GM18502 (cell line): ENCODE measurements at regions not wholly inside any gene's neighbourhood (a gene's known extent, or its start where the extent isn't known, plus 50 kb on each side); places are given as distances from the start of the nearest gene placed in this dataset.

Source experiments
- ATAC-seq: cut with Tn5 transposase; IDR thresholded peaks from one replicate; pipeline ENCODE4 v1.9.1; 2021; ENCODE audit warnings: mild to moderate bottlenecking; ENCODE audit not compliant: unreplicated experiment, poor library complexity

DNA sequence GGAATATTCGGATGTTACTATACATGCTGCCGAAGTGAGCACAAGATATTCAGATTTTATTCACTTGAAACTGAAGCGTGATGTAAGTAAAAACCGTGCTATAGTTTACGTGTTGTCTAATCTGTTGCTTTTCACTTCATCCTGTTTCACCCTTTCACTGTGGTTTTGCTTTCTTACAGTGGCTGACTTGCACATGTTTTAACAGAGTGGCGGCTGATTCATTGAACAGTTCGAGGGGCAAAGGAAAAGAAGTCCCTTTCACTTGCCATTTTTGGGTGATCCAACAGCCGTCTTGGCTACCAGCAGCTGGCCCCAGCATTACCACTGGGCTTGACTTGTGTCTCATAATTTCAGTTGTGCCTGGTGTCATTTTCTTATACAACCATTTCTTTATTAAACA is 134.0 kb downstream of the IRX1 start:
- ATAC-seq: no peak

DNA sequence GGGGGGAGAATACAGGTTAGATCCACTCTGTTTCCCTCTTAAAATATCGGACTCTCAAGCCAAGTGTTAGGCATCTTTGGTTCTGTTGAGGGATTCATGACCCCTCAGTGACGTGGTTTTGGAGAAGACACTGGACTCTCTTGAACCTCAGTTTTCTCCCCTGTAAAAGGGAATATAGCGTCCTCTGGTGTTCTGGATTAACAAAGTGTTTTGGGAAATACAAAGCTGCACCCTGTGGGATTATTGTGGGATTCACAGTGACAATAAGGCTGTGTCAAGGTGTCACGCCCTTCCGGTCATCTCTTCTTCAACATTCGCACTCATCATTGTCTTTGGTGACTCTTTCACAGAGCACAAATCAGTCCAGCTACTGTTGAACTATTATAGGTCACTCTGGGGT is 139.0 kb downstream of the IRX1 start:
- ATAC-seq: no peak

DNA sequence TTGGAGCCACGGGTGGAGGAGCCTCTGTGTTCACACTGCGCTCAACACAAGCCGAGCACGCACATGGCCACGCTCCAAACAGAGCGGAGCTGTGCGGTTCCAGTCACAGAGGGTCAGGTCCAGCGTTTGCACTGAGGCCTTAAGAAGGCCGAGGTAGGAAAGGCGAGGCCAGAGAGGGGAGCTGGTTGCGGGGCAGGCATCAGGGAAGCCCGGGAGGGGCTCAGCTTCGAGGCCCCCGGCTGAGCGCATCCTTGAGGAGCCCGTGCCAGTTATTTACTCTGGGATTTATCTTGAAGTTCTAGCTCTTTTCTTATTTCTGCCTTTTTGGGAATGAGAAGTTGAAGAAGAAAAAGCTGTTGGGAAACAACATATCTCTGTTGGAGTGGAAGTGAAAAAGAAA is 140.8 kb downstream of the IRX1 start:
- ATAC-seq: no peak

DNA sequence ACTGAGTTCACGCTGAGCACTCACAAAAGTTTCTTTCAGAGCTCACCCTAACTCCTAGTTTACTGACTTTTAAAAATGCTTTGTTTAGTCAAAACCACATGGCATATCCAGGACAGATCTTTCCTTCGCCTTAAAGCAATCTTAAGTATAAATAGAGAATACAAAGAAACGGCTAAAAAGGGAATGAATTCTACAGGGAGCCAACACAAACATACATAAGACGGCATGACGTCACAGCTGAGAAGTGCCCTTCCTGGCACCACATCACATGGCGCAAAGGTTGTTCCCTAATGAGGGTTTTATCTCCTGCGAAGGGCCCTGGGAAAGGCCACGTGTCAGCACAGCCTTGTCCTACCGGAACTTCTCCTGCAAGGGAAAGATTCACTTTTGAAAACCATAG is 141.3 kb downstream of the IRX1 start:
- no peak for ATAC-seq

DNA sequence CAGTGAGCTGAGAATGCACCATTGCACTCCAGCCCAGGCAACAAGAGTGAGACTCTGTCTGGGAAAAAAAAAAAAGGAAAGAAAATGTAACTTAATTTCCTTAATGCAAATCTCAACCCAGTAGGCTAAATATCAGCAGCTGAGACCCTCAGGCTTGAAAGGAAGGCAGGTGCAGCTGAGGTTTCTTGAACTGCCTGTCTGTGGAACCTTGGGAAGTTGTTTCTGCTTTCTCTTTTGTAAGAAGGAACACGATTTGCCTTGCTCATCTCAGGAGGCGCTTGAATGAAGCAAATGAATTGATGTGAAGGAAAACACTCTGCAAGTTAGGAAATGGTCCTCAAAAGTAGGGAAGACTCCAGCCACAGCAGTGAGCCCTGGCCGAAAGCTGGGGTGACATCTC is 143.3 kb downstream of the IRX1 start:
- ATAC-seq: no peak

DNA sequence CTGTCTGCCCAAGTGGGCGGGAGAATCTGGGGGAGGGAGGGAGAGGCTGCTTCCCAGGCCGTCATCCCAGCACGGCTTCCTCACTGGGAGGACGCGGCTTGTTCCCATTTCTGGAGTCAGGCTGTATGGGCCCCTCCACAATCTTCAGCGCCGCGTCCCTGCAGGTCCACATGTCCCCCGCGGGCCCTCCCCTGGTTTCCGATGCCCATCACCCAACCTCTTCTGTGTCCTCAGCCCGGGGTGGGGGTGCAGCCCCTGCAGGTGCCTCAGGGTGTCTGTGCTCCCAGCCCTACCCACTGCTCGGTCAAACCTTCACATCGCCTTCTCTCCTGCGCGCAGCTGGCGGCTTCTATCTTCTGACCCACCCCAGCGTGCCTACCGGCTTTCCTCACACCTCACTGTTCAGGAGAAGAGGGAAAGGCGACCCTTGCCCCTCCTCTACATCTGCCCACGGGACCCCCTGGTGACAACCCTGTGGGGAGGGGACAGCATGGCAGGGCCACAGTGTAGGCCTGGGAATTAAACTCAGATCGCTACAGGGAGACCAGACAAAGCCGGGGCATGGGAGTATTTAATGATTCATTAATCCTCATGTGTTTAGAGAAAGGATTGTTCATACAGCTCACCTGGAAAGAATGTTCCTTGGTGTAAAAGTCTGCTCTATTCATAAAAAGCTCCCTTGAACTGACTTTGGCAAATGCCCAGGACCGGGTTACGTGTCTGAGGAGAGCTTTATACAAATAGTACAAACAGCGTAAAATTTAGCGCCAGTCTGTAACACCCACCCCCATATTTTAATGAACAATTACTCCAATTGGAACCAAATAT is 145.1 kb downstream of the IRX1 start:
- ATAC-seq: no peak

DNA sequence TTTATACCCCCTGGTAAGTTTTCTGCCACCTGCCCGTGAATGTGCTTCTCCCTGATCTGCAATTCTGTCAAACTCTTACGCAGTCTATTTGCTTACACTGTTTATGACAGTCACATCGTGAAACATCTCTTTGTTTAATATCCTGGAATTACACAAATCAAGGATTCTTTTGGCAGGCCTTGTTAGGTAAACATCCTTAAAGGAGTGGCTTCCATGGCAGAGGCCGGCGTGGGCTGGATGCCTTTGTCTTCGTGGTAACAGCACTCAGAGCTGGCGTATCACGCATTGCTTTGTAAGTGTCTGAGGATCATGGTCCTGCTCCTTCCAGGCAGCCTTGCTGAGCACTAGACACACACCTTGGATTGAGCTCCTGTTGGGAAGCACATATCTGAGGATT is 145.7 kb downstream of the IRX1 start:
- ATAC-seq: no peak

DNA sequence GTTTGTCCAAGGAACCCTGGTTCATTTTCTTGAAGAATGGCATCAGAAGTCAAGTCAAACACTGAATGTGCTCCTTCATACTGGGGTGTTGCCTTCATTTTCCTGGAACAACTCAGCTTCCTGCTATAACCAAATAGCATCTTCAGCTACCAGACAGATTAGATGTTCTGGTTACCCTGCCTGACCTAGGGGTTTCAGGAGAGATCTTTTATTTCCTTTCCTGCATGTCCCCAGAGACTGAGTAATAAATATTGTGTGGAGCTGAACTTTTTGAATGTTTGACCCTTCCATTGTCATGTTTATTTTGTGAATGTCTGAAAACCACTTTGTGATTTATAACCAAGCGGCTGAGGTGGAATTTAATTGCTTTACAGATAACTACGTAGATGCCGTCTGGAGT is 147.1 kb downstream of the IRX1 start:
- no peak for ATAC-seq

DNA sequence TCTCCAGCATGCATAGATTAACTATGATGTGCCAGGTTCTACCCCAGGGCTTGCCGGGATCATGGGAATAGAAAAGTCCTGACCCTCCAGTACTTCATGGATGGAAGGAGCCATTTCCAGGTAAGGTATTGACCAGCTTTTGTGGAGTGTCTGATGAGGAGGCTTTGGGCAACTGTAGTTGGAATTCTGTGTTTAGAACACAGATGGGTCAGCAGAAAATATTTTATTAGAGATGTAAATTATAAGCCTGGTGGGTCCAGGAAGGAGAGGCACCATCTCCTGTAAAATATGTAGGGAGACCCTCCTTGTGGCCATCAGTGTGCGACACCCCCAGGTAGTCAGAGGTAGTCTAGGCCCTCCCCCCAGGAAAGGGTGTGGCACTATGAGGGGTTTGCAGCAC is 156.2 kb downstream of the IRX1 start:
- no peak for ATAC-seq

DNA sequence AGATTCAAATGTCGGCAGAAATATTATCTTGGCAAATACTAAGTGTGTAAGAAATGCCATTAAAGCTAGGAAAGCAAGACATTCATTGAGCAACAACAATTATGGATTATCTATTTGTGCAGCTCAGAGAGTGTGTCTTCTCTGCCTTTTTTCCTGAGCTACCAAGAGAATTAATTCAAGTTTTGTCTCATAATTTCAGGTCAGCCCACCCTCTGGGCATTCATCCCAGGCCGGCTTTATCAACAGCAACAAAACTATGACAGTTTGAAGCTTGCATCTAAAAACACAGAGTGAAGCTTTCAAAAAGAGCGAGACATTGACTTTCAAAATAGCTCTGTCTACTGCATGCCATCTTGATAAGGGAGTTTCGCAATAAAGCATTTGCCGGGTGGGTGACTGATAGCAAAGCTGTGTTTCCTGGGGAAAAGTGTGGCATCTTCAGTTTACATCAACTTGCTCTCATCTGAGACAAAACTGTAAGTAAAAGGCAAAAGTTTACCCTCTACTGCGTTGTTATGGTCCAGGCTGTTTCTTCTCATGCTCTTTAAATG is 182.4 kb downstream of the IRX1 start:
- no peak for ATAC-seq

DNA sequence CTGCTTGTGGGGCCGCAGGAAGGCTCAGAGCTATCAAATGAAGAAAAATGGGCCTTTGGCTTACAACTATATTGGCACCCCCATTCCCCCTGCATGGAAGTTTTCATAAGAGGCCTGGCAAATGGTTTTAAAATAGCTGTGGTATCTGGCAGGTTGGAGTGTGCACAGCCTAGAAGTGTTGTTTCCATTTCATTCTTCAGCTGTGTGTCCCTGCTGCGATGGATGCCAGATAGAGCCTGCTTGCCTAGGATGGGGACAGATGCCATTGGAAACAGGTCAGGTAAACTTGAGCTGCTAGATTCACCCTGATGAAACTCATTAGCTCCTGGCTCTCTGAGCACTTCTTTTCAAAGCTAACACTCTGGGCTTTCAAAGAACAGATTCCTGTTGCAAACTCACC is 183.3 kb downstream of the IRX1 start:
- no peak for ATAC-seq

DNA sequence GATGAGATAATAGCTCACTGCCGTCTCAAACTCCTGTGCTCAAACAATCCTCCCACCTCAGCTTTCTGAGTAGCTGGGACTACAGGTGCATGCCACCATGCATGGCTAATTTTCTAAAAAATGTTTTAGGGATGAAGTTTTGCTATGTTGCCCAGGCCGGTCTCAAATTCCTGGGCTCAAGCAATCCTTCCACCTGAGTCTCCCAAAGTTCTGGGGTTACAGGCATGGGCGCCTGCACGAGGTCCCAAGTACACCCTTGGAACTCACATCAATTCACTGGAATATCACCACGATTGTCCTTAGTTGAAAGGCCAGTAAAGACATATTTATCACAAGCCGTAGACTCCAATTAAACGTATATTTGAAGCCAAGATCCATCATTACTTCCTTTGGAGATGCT is 184.6 kb downstream of the IRX1 start:
- no peak for ATAC-seq

DNA sequence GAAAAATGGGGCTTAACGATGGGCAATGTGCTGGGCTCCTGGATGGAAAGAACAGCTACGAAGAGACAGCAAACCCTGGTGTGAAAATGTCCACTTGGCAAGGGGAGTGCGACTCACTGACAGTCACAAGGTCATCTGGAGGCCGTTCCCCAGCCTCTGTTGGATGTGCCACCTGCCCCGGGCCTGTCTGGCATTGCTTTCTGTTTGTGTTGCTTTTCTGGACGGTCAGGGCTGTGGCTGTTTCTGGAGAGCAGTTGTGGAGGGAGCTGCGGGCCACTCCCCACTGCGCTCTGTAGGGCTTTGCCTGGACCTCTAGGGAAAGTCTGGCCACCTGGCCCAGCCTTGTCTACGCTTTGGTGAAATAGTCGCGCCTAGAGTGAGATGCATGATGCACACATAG is 185.3 kb downstream of the IRX1 start:
- no peak for ATAC-seq

DNA sequence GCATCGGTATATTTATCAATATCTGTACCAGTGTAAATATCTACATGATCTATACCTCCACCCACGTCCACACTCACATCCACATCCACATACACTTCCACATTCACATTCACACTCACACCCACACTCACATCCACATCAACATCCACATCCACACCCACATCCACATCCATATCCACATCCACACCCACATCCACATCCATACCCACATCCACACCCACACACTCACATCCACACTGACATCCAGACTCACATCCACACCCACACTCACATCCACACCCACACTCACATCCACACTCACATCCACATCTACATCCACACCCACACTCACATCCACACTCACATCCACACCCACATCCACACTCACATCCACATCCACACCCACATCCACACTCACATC is 189.2 kb downstream of the IRX1 start:
- no peak for ATAC-seq

DNA sequence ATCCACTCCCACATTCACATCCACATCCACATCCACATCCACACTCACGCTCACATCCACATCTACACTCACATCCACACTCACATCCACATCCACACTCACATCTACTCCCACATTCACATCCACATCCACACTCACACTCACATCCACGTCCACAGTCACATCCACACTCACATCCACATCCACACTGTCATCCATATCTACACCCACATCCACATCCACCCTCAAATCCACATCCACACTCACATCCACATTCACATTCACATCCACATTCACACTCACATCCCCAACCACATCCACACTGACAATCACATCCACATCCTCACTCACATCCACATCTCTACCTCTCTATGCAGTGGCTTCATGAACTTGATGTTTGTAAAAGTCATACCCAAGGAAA is 190.5 kb downstream of the IRX1 start:
- no peak for ATAC-seq

DNA sequence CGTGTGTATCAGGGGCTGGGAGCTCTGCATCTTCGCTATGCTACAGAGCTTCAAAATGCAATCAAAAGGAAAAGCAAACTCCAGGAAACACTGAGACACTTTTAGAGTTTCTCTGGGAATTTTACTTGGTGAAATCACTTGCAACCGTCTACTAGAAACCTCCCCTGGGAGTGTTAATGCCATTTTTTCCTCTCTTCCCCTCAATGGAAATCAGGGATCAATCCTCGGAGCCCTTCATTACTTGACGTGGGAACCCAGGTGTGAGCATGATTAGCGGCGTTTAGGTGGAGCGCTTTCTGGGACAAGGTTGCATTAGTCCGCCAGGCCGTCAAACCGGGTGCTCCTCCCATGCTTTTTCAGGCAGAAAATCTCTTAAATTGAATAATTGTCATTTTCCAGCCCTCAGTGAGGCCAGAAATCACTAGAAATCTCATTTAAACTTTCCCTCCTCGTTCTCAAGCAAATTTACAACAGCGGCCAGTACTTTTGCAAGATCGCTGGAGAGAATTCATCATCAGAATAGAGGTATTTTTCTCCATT is 191.3 kb downstream of the IRX1 start:
- ATAC-seq: no peak

DNA sequence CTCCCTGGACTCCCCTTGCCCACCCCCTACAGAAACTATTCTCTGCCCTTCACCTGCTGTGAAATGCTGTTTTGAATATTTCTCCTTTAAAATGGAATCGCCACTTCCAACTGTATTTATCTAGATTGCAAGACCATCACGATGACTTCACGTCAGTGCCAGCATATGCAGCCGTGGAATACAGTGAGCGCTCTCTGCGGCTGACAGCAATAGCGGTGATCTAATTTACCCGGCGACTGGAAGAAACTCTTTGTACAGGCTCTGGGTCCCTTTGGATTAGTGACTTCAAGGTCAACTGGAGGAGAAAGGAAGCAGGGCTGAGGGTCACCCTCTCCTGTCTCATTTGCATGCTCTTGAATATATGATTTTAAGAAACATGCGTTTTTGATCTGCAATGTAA is 192.0 kb downstream of the IRX1 start:
- no peak for ATAC-seq

DNA sequence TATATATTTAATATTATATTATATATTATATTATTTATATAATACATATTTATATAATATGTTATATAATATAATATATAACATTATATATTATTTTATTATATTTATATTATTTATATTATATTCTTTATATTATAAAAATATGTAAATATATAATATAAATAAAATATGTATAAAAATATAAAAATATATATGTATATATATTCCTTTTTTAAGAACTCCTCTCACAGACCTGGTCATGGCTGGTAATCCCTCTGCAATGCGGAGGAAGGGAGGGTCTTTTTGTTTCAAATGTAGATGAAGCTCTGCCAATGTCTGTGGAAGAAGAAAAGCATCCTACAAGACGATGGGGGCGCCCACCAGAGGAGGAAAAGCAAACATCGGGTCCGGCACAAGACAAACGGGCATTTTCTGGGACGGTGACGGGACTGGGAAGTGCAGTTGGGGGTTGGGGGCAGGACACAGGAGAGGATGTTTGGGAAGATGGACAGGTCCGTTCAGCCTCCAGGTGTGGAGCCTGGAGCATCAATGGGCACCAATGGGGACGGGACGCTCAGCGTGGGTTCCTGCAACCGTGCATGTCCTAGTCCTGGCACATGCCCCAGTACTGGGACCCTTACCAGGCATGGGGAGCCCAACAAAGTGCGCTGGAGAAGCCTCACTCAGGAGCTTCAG is 194.0 kb downstream of the IRX1 start:
- ATAC-seq: no peak

DNA sequence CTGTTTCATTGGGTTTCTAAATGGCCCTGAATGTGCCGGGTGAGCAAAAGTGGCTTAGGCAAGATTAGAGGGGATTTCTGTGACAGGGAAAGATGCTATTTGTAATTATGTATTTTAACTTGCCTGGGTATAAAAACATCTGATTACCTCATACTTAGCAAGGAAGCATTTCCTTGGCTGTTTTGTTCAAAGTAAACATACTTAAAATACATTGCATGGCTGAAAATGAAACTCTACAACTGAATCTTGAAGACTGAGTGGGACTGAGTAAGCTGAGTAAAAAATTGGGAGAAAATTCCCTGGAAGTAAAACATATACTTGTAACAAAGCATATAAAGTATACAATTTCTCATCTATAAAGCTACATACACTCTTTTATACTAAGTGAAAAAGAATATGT is 197.5 kb downstream of the IRX1 start:
- no peak for ATAC-seq

DNA sequence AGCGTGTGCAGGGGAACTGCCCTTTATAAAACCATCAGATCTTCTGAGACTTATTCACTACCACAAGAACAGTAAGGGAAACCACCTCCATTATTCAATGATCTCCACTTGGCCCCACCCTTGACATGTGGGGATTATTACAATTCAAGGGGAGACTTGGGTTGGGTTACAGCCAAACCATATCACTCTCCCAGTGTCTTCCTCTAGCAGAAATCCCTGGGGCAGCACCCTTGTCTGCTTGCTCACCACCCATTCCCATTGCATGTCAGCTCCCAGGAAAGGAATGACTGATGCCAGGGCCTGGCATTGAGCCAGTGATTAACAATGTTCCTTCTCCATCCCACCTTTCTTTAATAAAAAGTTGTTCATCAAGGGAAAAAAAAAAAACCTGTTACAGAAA is 199.0 kb downstream of the IRX1 start:
- ATAC-seq: no peak

DNA sequence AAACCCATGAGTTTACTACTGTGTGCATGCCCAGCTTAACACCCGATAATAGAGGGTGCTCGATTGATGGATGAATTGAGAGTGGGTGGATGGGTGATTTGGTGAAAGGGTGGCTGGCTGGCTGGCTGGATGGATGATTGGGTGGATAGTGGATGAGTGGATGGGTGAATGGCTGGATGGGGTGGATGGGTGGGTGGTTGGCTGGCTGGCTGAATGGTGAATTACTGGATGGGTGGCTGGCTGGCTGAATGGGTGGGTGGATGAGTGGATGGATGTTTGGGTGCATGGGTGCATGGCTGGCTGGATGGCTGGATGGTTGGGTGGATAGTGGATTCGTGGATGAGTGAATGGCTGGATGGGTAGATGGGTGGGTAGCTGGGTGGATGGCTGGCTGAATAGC is 201.1 kb downstream of the IRX1 start:
- no peak for ATAC-seq

DNA sequence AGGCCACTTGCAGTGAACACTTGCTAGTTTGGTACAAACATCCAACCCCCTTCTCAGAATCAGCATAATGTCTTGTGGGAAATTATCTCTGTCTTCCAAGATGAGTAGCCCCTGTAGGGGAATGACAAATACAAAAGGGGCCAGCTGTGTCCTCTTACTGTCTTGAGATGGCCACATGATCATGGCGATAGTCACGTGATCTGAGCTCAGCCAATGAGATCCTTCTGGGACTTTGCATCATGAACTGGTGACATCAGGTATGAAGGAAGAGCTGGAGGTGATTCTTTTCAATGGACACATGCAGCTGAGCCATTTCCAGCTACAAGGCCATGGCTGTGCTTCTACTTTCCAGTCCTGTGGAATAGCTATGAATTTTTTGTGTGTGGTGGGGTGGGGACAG is 206.3 kb downstream of the IRX1 start:
- no peak for ATAC-seq
